ENCODE measurements at regions not wholly inside any gene's neighbourhood (a gene's known extent, or its start where the extent isn't known, plus 50 kb on each side); places are given as distances from the start of the nearest gene placed in this dataset.
A peak's percentile ranks its signal among the peaks of the same experiment; 100 is the strongest.

GRCh38 chr5:56303511-56303910 lies 70.4 kb upstream of the ANKRD55 start:
- Histone ChIP-seq H3K4me3 (no peak overlapping the region), H3K27me3 (replicated peaks; ENCODE audit: insufficient read depth) (no peaks in the 10 kb centered on the region), H3K36me3 (no peaks in the 10 kb centered on the region), H3K27ac (no peak overlapping the region), H3K9me3 (no peaks in the 10 kb centered on the region), H3K4me1 (replicated peaks) (no peaks in the 10 kb centered on the region)
- intact Hi-C loops (cut with DNase I): no loop called here
- WGBS: 96% methylated on average over 5 of the region's 5 CpGs
- DNase-seq (ENCODE audit: low spot score): no peak
- TF ChIP-seq CTCF (IDR thresholded peaks at IDR 0.05): no peak
- no peak for TF ChIP-seq POLR2AphosphoS5 (IDR thresholded peaks at IDR 0.05)
- TF ChIP-seq POLR2A (IDR thresholded peaks at IDR 0.05): no peak

GRCh38 chr5:56302027-56302426 lies 68.9 kb upstream of the ANKRD55 start:
- no peaks in the 10 kb centered on the region for H3K9me3 ChIP-seq
- intact Hi-C loops (cut with DNase I): no loop called here
- TF ChIP-seq POLR2AphosphoS5 (IDR thresholded peaks at IDR 0.05) (no peak), POLR2A (IDR thresholded peaks at IDR 0.05) (no peak), CTCF (IDR thresholded peaks at IDR 0.05) (no peak)
- no peak for DNase-seq (ENCODE audit: low spot score)
- H3K36me3 ChIP-seq: no peaks in the 10 kb centered on the region
- H3K27me3 ChIP-seq (replicated peaks; ENCODE audit: insufficient read depth): no peaks in the 10 kb centered on the region
- H3K4me1 ChIP-seq (replicated peaks): no peaks in the 10 kb centered on the region
- H3K4me3 ChIP-seq: no peak overlapping the region
- no peak overlapping the region for H3K27ac ChIP-seq

- no peaks in the 10 kb centered on the region for H3K36me3 ChIP-seq
- H3K4me1 ChIP-seq (replicated peaks): no peaks in the 10 kb centered on the region
- intact Hi-C loops (cut with DNase I): no loop called here
- H3K9me3 ChIP-seq: no peaks in the 10 kb centered on the region
- 67% methylated on average over 2 of the region's 2 CpGs for WGBS
- H3K4me3 ChIP-seq: no peak overlapping the region
- peak; percentile 32 for DNase-seq (ENCODE audit: low spot score)
- no peaks in the 10 kb centered on the region for H3K27me3 ChIP-seq (replicated peaks; ENCODE audit: insufficient read depth)
- TF ChIP-seq CTCF (IDR thresholded peaks at IDR 0.05) (no peak), POLR2AphosphoS5 (IDR thresholded peaks at IDR 0.05) (peak; percentile 41)
- H3K27ac ChIP-seq: no peak overlapping the region
Measured at GRCh38 chr5:56301069-56301468, 67.9 kb upstream of the ANKRD55 start.

GRCh38 chr5:56299212-56299611 lies 66.1 kb upstream of the ANKRD55 start:
- DNase-seq (ENCODE audit: low spot score): no peak
- 78% methylated on average over 5 of the region's 5 CpGs for WGBS
- H3K27me3 ChIP-seq (replicated peaks; ENCODE audit: insufficient read depth): no peaks in the 10 kb centered on the region

More at GRCh38 chr5:56299212-56299611, 66.1 kb upstream of the ANKRD55 start:
- no peak overlapping the region for H3K27ac ChIP-seq
- H3K4me1 ChIP-seq (replicated peaks): no peaks in the 10 kb centered on the region
- H3K36me3 ChIP-seq: no peaks in the 10 kb centered on the region
- H3K4me3 ChIP-seq: no peak overlapping the region
- intact Hi-C loops (cut with DNase I): no loop called here
- no peak for TF ChIP-seq POLR2AphosphoS5 (IDR thresholded peaks at IDR 0.05)
- TF ChIP-seq POLR2A (IDR thresholded peaks at IDR 0.05): no peak
- TF ChIP-seq CTCF (IDR thresholded peaks at IDR 0.05): no peak
- no peaks in the 10 kb centered on the region for H3K9me3 ChIP-seq

Measured in prostate gland (tissue), 2 donors.